G401.6 (cell line): ENCODE measurements at regions not wholly inside any gene's neighbourhood (a gene's known extent, or its start where the extent isn't known, plus 50 kb on each side); places are given as distances from the start of the nearest gene placed in this dataset.
"Not testable (repeated sequence)": the region's sequence is repeated elsewhere in the genome, so short reads cannot be mapped to it uniquely, and the experiment has no call there.

Experiments used
- FAIRE-seq: peaks from 2 replicates; lab custom pipeline; 2012; peaks lifted over from hg19 to GRCh38; lab: Jason Lieb, UNC

DNA sequence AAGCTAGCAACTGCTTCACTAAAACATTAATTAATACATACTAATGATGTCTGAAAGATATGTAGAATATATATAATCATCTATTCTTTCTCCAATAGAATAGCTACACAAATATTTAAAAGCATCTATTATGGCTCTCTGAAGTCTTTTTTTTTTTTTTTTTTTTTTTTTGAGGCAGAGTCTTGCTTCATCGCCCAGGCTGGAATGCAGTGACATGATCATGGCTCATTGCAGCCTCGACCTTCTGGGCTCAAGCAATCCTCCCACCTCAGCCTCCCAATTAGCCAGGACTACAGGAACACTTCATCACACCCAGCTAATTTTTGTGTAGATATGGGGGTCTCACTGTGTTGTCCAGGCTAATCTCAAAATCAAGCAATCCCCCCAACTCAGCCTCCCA lies 120.4 kb upstream of the KYNU start:
- FAIRE-seq, result no peak

DNA sequence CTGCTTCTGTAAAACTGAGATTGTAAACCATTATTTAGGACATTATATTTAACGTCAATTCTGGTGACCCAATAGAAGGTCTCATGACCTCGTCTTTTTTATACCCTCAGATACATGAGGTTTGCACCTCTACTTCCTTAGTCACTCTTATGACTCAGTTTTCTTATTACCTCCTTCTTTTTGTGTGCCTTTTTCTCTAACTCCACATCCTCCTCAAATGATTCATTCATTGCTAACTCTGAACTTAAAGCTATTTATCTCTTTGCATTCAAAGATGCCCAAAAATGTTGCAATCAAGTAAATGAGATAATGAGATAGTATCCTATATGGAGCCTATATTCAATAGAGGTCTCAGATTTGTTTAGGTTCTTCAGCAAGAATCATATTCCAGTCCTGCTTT lies 121.0 kb upstream of the KYNU start:
- no peak for FAIRE-seq

- FAIRE-seq, result no peak
Observed at GRCh38 chr2:142755191-142755590, 122.3 kb upstream of the KYNU start.

GRCh38 chr2:142754182-142754581 lies 123.3 kb upstream of the KYNU start:
- no peak for FAIRE-seq

GRCh38 chr2:142750858-142751257 lies 126.6 kb upstream of the KYNU start:
- FAIRE-seq, result no peak

DNA sequence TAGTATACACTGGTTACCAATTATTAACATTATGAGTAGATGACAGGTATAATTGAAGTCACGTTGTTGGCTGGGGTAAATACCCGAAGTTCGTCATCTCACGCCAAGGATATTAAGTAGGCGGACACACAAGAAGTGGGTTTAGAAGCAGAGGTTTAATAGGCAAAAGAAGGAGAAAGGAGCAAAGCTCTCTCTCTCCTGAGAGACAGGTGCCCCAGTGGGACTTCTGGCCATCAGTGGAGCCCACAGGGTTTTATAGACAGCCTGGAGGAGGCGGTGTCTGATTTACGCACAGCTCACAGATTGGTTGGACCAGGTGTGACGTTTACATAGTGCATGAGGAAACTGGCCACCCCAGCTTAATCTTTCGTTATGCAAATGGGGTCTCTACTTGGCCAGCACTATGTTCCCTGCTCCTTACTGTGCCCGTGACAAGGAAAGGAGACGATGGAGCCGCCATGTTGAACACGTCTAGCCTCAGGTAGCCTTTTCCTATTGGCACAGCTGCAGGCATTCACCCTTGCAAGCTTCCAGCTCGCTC lies 128.8 kb upstream of the KYNU start:
- no peak for FAIRE-seq

DNA sequence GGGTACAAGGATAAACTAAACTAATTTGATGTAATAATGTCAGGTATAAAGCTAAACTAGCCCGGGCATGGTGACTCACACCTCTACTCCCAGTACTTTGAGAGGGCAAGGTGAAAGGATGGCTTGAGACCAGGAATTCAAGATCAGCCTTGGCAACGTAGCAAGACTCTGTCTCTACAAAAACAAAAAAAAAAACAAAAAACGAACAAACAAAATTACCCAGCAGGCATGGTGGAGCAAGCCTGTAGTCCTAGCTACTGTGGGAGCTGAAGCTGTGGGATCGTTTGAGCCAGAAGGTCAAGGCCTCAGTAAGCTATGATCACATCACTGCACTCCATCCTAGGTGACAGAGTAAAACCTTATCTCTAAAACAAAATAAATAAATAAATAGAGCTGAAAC lies 131.8 kb upstream of the KYNU start:
- no peak for FAIRE-seq

DNA sequence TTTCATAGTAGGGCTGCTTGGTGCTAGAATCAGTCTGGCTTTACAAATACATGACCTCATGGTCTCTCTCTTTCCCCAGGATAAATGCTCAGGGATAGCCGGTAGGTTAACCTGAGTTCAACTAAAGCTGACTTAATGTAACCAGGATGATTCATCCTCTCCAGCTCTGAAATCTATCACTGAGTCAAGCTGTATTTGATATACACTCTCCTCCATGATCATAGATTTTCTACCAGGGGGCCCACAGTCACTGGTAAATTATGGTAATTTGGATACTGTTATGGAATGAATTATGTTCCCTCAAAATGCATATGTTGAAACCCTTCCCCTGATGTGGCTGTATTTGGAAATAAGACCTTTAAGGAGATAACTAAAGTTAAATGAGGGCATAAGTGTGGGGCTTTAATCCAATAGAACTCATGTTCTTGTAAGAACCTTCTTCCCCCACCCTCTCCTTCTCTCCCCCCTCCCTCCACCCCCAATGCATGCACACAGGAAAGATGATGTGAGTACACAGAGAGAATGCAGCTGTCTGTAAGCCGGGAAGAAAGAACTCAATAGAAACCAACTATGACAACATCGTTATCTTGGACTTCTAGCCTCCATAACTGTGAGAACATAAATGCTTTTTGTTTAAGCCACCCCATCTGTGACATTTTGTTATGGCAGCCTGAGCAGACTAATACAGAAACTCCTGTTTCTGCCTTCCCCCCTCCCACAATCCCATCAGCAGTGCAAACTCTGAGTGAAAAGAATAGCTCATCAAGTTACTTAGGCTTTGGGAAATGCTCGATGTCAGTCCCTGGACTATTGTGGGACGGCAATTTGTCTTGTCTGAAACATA lies 134.9 kb upstream of the KYNU start:
- no peak for FAIRE-seq

DNA sequence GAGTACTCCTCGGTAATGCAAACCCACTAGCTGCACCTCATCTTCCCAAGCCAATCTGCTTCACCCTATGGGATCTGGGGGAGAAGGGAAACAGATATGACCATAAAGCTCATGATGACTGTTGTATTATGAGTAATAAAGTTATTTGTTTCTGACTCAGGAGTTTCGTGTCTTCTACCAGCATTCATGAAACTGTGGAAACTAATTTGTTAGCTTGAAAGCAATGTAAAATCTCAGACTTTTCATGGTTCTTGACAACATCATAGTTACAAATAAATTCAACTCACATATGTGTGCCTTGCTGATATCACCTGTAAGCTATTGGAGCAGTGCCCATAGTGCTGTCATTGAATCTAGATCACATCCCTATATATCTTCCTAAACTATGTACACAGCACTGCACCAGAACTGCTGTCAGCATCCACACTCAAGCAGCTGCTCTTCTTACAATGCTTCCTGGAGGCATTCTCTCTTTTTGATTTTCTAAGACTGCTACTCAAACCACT lies 135.6 kb upstream of the KYNU start:
- no peak for FAIRE-seq

GRCh38 chr2:142734770-142735169 lies 142.7 kb upstream of the KYNU start:
- FAIRE-seq, result no peak

GRCh38 chr2:142734231-142734630 lies 143.2 kb upstream of the KYNU start:
- FAIRE-seq, result no peak

- FAIRE-seq, result not testable (repeated sequence)
Observed at GRCh38 chr2:142729814-142730213, 147.7 kb upstream of the KYNU start.

DNA sequence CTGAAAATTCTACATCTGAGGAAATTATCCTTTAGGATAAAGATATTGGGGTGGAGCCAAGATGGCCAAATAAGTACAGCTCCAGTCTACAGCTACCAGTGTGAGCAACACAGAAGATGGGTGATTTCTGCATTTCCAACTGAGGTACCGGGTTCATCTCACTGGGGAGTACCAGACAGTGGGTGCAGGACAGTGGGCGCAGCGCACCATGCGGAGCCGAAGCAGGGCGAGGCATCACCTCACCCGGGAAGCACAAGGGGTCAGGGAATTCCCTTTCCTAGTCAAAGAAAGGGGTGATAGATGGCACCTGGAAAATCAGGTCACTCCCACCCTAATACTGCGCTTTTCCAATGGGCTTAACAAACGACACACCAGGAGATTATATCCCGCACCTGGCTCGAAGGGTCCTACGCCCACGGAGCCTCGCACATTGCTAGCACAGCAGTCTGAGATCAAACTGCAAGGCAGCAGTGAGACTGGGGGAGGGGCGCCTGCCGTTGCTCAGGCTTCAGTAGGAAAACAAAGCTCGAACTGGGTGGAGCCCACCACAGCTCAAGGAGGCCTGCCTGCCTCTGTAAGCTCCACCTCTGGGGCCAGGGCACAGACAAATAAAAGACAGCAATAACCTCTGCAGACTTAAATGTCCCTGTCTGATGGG lies 149.5 kb upstream of the KYNU start:
- FAIRE-seq, result not testable (repeated sequence)

DNA sequence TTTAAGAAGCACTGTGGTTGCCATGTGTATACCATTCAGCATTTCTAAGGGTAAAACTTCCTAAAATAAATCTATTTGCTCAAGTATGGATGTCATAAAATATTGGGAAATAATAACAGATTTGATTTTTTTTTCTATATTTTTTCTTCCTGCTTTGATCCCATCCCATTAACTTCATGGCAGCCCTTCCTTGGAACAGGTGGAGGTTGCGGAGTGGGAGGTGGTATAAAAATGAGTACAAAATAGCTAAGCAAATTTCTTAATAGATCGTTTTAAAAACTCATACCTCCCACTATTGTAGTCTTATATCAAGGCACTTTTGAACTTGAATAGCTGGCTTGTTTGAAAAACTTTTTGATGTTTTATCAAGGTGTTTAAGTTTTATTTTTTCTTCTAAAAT lies 152.1 kb upstream of the KYNU start:
- FAIRE-seq, result no peak

DNA sequence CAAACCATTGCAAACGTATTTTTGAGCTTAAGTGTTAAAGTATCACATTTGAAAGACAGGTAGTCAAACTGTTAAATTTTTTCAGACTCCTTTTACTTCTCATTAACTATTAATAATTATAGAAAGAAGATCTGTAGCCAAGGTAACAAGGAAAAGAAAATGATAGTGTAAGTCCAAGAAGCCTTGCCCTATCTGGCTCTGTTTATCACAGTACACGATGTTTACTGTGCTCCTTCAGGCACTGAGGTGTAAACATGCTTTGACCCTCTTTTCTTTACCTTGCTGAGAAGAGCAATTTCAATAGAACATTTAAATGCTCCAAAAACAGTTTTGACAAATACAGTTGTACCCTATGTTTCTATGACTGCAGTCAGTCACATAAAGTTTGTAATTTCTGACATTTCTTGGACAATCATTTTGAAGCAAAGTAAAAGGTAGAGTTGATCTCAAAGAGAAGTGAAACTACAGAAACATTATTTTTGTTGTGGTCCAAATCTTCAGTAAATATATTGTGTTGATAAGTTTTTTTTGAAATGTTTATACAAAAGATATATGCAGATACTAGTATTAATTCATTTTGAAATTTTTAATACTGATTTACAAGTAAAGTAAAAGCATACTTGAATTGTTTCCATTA lies 152.6 kb upstream of the KYNU start:
- FAIRE-seq, result no peak

- FAIRE-seq, result no peak
Observed at GRCh38 chr2:142724186-142724585, 153.3 kb upstream of the KYNU start.

DNA sequence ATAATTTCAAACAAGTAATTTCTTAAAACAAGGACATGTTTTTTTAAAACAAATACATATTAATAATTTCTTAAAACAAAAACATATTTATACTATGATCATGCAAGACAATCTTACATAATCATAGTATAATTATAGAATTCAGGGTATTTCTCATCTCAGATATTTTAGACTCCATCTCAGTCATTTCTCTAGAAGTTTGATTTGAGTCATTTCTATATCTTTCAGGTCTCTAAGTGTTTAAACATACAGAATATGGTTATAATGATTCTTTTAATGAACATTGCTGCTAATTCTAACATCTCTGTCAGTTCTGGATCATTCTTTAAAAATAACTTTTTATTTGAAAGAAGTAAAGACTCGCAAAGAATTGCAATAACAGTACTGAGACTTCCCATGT lies 154.2 kb upstream of the KYNU start:
- FAIRE-seq, result peak; percentile 3

- no peak for FAIRE-seq
Observed at GRCh38 chr2:142722569-142722968, 154.9 kb upstream of the KYNU start.

GRCh38 chr2:142722086-142722485 lies 155.4 kb upstream of the KYNU start:
- no peak for FAIRE-seq

- FAIRE-seq, result no peak
Observed at GRCh38 chr2:142721015-142721414, 156.4 kb upstream of the KYNU start.

DNA sequence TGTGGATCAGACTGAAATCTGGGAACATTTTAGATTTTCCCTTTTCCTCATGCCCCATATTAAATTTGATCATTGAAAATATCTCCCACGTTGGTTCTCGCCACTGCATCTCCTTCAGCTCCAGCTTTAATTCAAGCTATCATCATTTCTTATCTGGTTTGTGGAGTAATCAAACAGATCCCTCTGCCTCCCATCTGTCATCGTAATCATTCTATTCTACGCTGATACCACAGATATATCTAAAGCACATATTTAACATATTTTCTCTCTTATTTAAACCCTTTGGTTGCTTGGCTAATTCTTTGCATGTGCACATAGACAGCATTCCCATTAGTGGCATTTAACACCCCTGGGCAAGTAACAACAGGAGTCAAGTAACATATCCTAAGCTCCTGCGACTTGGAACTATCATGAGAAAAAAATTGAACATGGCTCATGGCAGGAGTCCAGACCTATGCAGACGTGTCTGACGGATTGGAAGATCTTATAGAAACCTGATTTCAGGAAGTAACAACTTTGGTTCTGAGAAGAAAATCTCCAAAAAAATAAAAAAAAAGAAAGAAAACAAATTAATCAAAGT lies 158.8 kb upstream of the KYNU start:
- no peak for FAIRE-seq

DNA sequence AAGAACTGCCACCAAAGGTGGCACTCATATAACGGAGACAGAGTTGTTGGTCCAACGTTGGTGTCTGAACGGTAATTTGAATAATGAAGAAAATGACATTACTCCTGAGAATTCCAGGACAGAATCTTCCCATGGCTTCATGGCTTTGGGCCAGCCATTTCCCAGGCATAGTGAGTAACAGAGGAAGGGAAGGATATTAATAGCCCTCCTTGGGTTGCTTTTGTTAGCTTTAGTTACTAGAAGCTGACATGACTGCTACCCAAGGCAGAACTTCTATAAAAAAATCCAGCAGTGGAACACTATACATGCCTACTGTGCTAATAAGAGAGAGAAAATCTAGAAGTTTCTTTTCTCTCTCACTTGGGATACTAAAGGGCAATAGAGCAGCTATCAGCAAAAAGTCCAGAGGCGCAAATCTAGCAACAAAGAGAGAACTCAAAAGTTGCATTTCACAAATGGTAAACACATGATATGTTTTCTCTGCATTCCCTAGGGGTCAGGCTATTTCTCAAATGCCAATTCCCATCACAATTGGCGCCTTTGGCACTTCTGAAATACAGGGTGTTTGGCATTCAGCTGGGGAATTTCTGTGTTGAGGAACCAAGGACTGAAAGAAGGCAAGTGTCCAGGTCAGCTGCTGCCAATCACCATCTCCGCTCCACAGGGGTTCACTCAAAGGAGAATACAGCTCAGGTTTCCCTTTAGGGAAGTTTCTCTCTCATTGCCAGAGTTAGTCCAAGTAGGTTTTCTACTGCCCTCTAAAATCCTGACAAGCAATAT lies 160.8 kb upstream of the KYNU start:
- FAIRE-seq, result no peak
